GM21390 (cell line): ENCODE measurements at regions not wholly inside any gene's neighbourhood (a gene's known extent, or its start where the extent isn't known, plus 50 kb on each side); places are given as distances from the start of the nearest gene placed in this dataset.

Source experiments
- ATAC-seq: cut with Tn5 transposase; IDR thresholded peaks from one replicate; pipeline ENCODE4 v1.9.1; 2021; ENCODE audit not compliant: unreplicated experiment

- ATAC-seq = no peak
Measured at GRCh38 chr14:61625165-61625564, 70.1 kb upstream of the HIF1A start.

- ATAC-seq = no peak
Measured at GRCh38 chr14:61627612-61628011, 67.7 kb upstream of the HIF1A start.

- ATAC-seq = no peak
Measured at GRCh38 chr14:61628016-61628725, 67.1 kb upstream of the HIF1A start.

- ATAC-seq = no peak
Measured at GRCh38 chr14:61630399-61631044, 64.8 kb upstream of the HIF1A start.

- no peak for ATAC-seq
Measured at GRCh38 chr14:61631045-61631687, 64.1 kb upstream of the HIF1A start.

- ATAC-seq = no peak
Measured at GRCh38 chr14:61632401-61632800, 62.9 kb upstream of the HIF1A start.

- ATAC-seq = no peak
Measured at GRCh38 chr14:61632807-61633206, 62.5 kb upstream of the HIF1A start.

- no peak for ATAC-seq
Measured at GRCh38 chr14:61636291-61636690, 59.0 kb upstream of the HIF1A start.

- no peak for ATAC-seq
Measured at GRCh38 chr14:61636779-61637178, 58.5 kb upstream of the HIF1A start.

- ATAC-seq = no peak
Measured at GRCh38 chr14:61638595-61639387, 56.5 kb upstream of the HIF1A start.

GRCh38 chr14:61640158-61641136 is 54.9 kb upstream of the HIF1A start:
- ATAC-seq = no peak

GRCh38 chr14:61641914-61642613 is 53.2 kb upstream of the HIF1A start:
- no peak for ATAC-seq

- ATAC-seq = no peak
Measured at GRCh38 chr14:61642614-61642982, 52.7 kb upstream of the HIF1A start.

GRCh38 chr14:61643555-61643954 is 51.8 kb upstream of the HIF1A start:
- no peak for ATAC-seq

GRCh38 chr14:61644175-61644574 is 51.1 kb upstream of the HIF1A start:
- ATAC-seq = peak; percentile 19

GRCh38 chr14:61644834-61645233 is 50.5 kb upstream of the HIF1A start:
- ATAC-seq = peak; percentile 96

GRCh38 chr14:61645247-61645646 is 50.1 kb upstream of the HIF1A start:
- ATAC-seq = no peak
